ENCODE measurements at regions not wholly inside any gene's neighbourhood (a gene's known extent, or its start where the extent isn't known, plus 50 kb on each side); places are given as distances from the start of the nearest gene placed in this dataset.
"Not testable (repeated sequence)": the region's sequence is repeated elsewhere in the genome, so short reads cannot be mapped to it uniquely, and the experiment has no call there.

DNA sequence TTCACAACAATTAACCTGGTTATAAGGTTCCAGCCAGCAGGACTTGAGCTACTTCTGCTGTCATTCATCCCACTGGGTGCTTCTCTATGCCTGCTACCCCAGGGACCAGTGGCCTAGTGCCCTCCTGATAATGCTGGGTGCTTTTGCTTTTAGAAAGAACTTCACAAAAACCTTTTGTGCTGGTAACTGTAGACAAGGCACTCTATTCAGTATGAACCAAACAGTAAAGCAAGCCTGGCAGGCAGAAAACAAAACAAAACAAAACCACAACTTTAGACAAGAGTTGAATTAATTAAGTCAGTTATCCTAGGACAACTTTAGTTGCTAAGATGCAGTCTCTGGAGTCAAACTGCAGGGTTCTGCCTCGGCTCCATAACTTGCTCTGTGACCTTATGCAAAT lies 61.9 kb upstream of the ADGRL2 start:
- no peak for FAIRE-seq

GRCh38 chr1:81733480-81733879 lies 67.3 kb upstream of the ADGRL2 start:
- FAIRE-seq = no peak

GRCh38 chr1:81731989-81732388 lies 68.7 kb upstream of the ADGRL2 start:
- no peak for FAIRE-seq

DNA sequence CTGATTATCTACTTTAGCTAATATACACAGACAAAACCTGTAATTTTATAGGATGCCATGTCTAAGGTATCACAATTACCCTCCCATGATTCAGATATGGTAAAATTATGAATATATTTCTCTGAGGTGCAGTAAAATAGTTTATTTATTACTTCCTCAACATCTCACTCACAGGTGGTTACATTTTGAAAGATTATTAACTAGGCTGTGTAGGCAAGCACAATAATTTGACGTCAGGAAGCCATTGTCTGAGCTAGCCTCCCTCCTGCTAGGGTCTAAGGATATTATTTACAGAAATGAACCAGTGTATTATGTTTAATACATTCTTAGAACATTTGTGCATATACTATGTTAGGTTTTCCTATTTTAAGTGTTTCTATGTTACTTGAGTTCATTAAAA lies 69.9 kb upstream of the ADGRL2 start:
- FAIRE-seq = no peak

DNA sequence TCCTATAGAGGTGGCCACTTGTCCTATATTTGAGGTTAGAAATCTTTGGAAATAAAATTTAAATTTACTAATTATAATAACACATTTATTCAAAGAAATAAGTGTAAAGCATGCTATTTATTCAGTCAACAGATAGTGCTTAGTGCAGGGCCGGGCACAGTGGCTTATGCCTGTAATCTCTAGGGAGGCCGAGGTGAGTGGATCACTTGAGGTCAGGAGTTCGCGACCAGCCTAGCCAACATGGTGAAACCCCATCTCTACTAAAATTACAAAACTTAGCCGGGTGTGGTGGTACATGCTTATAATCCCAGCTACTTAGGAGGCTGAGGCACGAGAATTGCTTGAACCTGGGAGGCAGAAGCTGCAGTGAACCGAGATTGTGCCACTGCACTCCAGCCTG lies 70.4 kb upstream of the ADGRL2 start:
- FAIRE-seq = not testable (repeated sequence)

DNA sequence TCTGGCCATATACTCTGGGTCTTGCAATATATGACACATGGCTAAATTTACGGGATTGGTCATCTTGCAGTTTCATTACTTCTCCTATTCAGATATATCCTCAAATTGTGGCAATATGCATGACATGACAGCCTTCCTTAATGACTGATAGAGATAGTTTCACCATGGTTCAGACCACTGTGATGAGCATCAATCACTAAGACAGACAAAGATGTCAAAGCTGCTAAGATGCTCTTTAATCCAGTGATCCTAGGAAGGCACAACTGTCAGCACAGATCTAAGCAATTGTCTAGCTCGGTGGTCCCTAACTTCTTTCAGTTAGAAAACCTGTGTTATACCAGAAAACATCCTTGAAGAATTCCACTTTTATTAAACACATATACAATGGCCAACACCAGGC lies 70.9 kb upstream of the ADGRL2 start:
- no peak for FAIRE-seq

- no peak for FAIRE-seq
These were observed 71.5 kb upstream of the ADGRL2 start for GRCh38 chr1:81729239-81729638.

GRCh38 chr1:81725823-81726222 lies 74.9 kb upstream of the ADGRL2 start:
- no peak for FAIRE-seq

GRCh38 chr1:81722631-81723328 lies 78.0 kb upstream of the ADGRL2 start:
- FAIRE-seq = not testable (repeated sequence)

GRCh38 chr1:81720256-81720655 lies 80.5 kb upstream of the ADGRL2 start:
- FAIRE-seq = not testable (repeated sequence)

DNA sequence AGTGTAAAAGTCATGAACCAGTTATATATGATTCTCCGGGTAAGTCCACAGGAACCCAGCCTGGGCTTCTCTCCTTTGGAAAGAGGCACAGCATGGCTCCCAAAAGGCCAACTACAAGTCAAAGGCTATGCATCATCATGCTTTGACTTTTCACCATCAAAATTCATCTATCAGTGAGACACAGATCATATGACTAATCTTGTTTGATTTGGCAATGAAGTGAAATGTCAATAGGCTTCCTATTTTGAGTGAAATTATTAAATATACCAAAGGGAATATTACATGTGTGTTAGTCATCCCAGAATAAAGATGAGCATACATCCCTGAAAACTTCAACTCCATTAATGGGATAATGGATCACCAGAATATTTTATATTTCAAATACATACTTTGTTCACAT lies 83.5 kb upstream of the ADGRL2 start:
- FAIRE-seq = no peak

- FAIRE-seq = no peak
These were observed 85.3 kb upstream of the ADGRL2 start for GRCh38 chr1:81715391-81715790.

DNA sequence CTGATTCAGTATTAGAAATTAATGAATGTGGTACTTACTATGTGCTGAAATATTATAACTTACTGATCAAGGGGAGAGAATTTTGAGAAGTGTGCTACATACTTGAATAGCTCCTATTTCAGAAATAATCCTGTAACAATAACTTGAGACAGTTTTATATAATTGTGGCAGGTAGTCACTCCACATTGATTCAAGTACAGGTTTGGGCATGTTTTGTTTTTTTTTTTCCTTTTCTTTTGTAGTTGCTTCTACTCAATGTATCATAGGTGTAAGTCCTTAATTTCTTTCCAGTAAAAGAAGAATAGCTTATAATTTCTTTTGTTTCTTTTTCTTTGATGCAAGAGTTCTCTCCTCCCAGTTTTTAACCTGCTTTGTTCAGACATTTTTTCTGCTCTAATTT lies 86.1 kb upstream of the ADGRL2 start:
- no peak for FAIRE-seq

DNA sequence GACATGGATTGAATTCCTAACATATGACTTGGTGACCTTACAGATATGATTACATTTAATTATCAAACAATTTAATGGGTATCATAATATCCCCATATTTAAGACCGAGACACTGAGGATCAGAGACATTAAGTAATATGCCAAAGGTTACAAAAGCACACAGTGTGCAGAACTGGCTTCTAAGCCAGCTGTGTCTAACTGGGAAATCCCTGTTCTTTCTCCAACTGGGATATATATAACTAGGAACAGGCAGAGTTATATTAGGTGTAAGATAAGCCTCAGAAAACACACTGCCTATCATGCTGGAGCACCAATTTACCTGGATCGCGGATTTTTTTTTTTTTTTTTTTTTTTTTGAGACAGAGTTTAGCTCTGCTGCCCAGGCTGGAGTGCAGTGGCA lies 88.3 kb upstream of the ADGRL2 start:
- no peak for FAIRE-seq

GRCh38 chr1:81710857-81711256 lies 89.9 kb upstream of the ADGRL2 start:
- no peak for FAIRE-seq

- no peak for FAIRE-seq
These were observed 92.5 kb upstream of the ADGRL2 start for GRCh38 chr1:81708250-81708649.

GRCh38 chr1:81706650-81707435 lies 93.9 kb upstream of the ADGRL2 start:
- FAIRE-seq = no peak

- FAIRE-seq = no peak
These were observed 96.8 kb upstream of the ADGRL2 start for GRCh38 chr1:81703756-81704463.

- FAIRE-seq = no peak
These were observed 97.4 kb upstream of the ADGRL2 start for GRCh38 chr1:81703391-81703755.

- no peak for FAIRE-seq
These were observed 97.8 kb upstream of the ADGRL2 start for GRCh38 chr1:81702903-81703302.

- no peak for FAIRE-seq
These were observed 98.5 kb upstream of the ADGRL2 start for GRCh38 chr1:81702079-81702715.

GRCh38 chr1:81700728-81701470 lies 99.8 kb upstream of the ADGRL2 start:
- FAIRE-seq = no peak

DNA sequence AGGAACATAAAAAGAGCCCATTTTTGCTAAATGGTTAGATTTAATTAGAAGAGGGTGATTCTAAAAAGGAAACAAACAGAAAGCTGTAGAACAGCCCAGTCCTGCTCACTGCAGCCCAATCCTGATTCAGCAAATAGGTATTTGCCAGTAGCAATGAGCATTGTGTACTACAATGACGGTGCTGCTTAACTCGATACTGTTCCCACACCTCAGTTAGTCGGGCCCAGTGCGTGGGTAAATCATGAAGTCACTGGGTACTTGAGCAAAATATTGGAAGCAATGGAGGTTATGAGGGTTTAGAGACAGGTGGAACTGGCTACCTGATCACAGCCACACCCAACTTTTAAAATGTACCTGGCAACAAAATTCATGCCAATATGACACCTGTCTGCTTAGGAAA lies 101.5 kb upstream of the ADGRL2 start:
- no peak for FAIRE-seq

Measured in endometrium (tissue), 2 donors.